GM12891 (cell line): ENCODE measurements at regions not wholly inside any gene's neighbourhood (a gene's known extent, or its start where the extent isn't known, plus 50 kb on each side); places are given as distances from the start of the nearest gene placed in this dataset.

Experiments
- POLR2A ChIP-seq: IDR thresholded peaks from 2 replicates; pipeline ENCODE4 v1.6.1; 2011; ENCODE audit warnings: low read depth, low read length, control low read depth
- POLR2AphosphoS5 ChIP-seq: IDR thresholded peaks from 2 replicates; pipeline ENCODE4 v1.6.1; 2011; ENCODE audit warnings: low read depth, low read length, control low read depth
- TAF1 ChIP-seq: IDR thresholded peaks from 2 replicates; pipeline ENCODE4 v1.6.1; 2011; ENCODE audit warnings: low read depth, low read length, control low read depth

GRCh38 chr13:88248393-88248792, 577.2 kb downstream of the SLITRK5 start:
- TF ChIP-seq POLR2A (no peak), TAF1 (no peak), POLR2AphosphoS5 (no peak)
